DOHH2 (cell line): ENCODE measurements at regions not wholly inside any gene's neighbourhood (a gene's known extent, or its start where the extent isn't known, plus 50 kb on each side); places are given as distances from the start of the nearest gene placed in this dataset.

Experiments
- H3F3A ChIP-seq: fragments of 200-600 bp; sonication (generic), shearing (Covaris generic); 2 replicates; pipeline ENCODE4 v1.6.0; 2016; ENCODE audit warnings: antibody characterized with exemption, mild to moderate bottlenecking; ENCODE audit not compliant: control insufficient read depth, insufficient read depth
- H3K27ac ChIP-seq: fragments of 200-600 bp; sonication (generic); 2 replicates; pipeline ENCODE4 v1.5.1; 2014; ENCODE audit warnings: low read depth, mild to moderate bottlenecking, low read length, moderate library complexity
- H3K27me3 ChIP-seq: fragments of 200-600 bp; sonication (generic); 2 replicates; pipeline ENCODE4 v1.6.1; 2014; ENCODE audit warnings: mild to moderate bottlenecking, low read length, mixed read lengths; ENCODE audit not compliant: control insufficient read depth
- H3K36me3 ChIP-seq: fragments of 200-600 bp; sonication (generic); 2 replicates; pipeline ENCODE4 v1.6.1; 2014; ENCODE audit warnings: mild to moderate bottlenecking, low read length, moderate library complexity, mixed read lengths; ENCODE audit not compliant: control insufficient read depth
- H3K4me1 ChIP-seq: fragments of 200-600 bp; sonication (generic); 2 replicates; pipeline ENCODE4 v1.6.1; 2014; ENCODE audit warnings: mild to moderate bottlenecking, low read length, mixed read lengths; ENCODE audit not compliant: control insufficient read depth
- H3K4me2 ChIP-seq: fragments of 200-600 bp; sonication (generic); 2 replicates; pipeline ENCODE4 v1.6.0; 2014; ENCODE audit warnings: mild to moderate bottlenecking, low read length, moderate library complexity
- H3K4me3 ChIP-seq: fragments of 200-600 bp; sonication (generic); 2 replicates; pipeline ENCODE4 v1.5.1; 2014; ENCODE audit warnings: mild to moderate bottlenecking, low read length, mixed read lengths
- H3K79me2 ChIP-seq: fragments of 200-600 bp; sonication (generic); 2 replicates; pipeline ENCODE4 v1.6.1; 2014; ENCODE audit warnings: mild to moderate bottlenecking, low read length, mixed read lengths; ENCODE audit not compliant: control insufficient read depth
- H3K9me2 ChIP-seq: fragments of 200-600 bp; sonication (generic); replicated peaks from 2 replicates; pipeline ENCODE4 v1.6.1; 2014; ENCODE audit warnings: mild to moderate bottlenecking, low read length, mixed read lengths; ENCODE audit not compliant: control insufficient read depth
- H3K9me3 ChIP-seq: fragments of 200-600 bp; sonication (generic); 2 replicates; pipeline ENCODE4 v1.6.1; 2014; ENCODE audit warnings: antibody characterized with exemption, low read length, mixed read lengths; ENCODE audit not compliant: control insufficient read depth, insufficient read depth
- H4K20me1 ChIP-seq: fragments of 200-600 bp; sonication (generic); 2 replicates; pipeline ENCODE4 v1.6.0; 2014; ENCODE audit warnings: low read depth, mild to moderate bottlenecking, antibody characterized with exemption, low read length, moderate library complexity; ENCODE audit not compliant: control insufficient read depth, insufficient read depth
- EZH2phosphoT487 ChIP-seq: fragments of 200-600 bp; sonication (generic); IDR thresholded peaks from 2 replicates; pipeline ENCODE4 v1.6.1; 2017; ENCODE audit warnings: borderline replicate concordance, mild to moderate bottlenecking, antibody characterized with exemption, low read length, moderate library complexity, mixed read lengths
- TF ChIP-seq, protein P1 (sequence below): fragments of 200-600 bp; sonication (generic); IDR thresholded peaks from one replicate; pipeline ENCODE4 v1.5.1; 2014; ENCODE audit warnings: antibody characterized with exemption, mild to moderate bottlenecking, low read depth, low read length; ENCODE audit not compliant: poor library complexity, severe bottlenecking

DNA sequence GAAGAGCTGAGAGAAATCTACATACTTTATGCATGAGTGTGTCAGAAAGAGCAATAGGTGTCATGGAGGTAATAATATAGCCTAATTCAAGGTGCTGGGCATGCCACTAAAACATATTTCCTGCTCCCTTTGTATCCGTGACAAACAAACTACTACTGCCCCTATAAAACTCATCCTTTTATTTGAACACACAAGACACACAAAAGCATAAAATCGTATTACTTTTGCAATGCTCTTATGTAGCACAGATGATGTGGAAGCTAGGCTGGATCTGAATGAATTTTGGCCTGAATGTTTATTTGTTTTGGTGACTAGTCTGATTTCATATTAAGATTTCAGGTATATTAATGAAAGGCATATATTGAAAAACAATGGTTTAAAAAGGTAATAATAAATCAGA is 239.3 kb upstream of the NEGR1 start:
- Histone ChIP-seq H3K27me3 (no peaks in the 10 kb centered on the region), H3K4me3 (no peak overlapping the region), H3K79me2 (no peaks in the 10 kb centered on the region), H3K4me2 (no peak overlapping the region), H3K9me2 (no peaks in the 10 kb centered on the region), H3K4me1 (no peaks in the 10 kb centered on the region), H3K36me3 (no peaks in the 10 kb centered on the region), H3K9me3 (no peaks in the 10 kb centered on the region), H3F3A (no peaks in the 10 kb centered on the region), H4K20me1 (no peaks in the 10 kb centered on the region), H3K27ac (no peak overlapping the region)
- no peak for TF ChIP-seq EZH2phosphoT487

DNA sequence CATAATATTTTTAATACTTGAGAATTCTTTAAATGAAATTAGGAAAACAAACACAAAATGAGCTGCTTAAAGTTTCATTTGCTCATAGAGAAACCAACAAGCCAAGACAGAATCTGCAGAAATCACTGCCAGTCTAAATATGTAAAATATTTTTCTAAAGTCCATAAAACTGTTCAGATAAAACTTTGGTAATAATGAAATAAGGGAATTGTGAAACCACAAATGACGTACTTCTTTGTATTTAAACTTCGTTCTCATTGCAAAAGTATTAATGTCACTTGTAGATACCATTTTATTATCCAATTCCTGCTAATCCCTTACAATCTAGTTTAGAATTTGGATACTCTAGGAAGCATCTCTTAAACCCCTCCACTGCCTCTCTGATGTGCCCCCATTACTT is 234.5 kb upstream of the NEGR1 start:
- Histone ChIP-seq H3K9me3 (no peaks in the 10 kb centered on the region), H4K20me1 (no peaks in the 10 kb centered on the region), H3K79me2 (no peaks in the 10 kb centered on the region), H3F3A (no peaks in the 10 kb centered on the region), H3K27ac (no peak overlapping the region), H3K4me3 (no peak overlapping the region), H3K27me3 (no peaks in the 10 kb centered on the region), H3K9me2 (no peaks in the 10 kb centered on the region), H3K36me3 (no peaks in the 10 kb centered on the region), H3K4me1 (no peaks in the 10 kb centered on the region), H3K4me2 (no peak overlapping the region)
- TF ChIP-seq, protein P1, sequence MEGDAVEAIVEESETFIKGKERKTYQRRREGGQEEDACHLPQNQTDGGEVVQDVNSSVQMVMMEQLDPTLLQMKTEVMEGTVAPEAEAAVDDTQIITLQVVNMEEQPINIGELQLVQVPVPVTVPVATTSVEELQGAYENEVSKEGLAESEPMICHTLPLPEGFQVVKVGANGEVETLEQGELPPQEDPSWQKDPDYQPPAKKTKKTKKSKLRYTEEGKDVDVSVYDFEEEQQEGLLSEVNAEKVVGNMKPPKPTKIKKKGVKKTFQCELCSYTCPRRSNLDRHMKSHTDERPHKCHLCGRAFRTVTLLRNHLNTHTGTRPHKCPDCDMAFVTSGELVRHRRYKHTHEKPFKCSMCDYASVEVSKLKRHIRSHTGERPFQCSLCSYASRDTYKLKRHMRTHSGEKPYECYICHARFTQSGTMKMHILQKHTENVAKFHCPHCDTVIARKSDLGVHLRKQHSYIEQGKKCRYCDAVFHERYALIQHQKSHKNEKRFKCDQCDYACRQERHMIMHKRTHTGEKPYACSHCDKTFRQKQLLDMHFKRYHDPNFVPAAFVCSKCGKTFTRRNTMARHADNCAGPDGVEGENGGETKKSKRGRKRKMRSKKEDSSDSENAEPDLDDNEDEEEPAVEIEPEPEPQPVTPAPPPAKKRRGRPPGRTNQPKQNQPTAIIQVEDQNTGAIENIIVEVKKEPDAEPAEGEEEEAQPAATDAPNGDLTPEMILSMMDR = no peak
- no peak for TF ChIP-seq EZH2phosphoT487

DNA sequence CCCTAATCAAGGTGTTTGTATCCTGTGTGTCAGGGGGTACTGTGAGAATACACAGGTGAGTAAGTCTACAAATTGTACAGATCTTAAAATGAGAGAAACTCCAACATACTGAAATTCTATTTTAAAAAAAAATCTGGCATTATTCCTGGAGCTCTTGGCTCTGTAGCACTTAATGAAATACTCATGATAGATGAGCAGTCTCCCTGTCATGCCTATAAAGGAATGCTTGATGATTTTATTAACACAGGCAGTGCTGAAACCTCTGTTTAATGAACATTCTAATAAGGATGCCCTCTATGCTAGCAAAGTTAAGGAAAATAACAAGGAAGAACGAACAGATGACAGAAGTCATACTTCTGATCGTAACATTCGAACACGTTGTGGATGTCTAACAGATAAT is 233.9 kb upstream of the NEGR1 start:
- H3K9me3 ChIP-seq = no peaks in the 10 kb centered on the region
- H3K4me2 ChIP-seq = no peak overlapping the region
- no peaks in the 10 kb centered on the region for H3K27me3 ChIP-seq
- no peaks in the 10 kb centered on the region for H3F3A ChIP-seq
- no peak overlapping the region for H3K4me3 ChIP-seq
- H3K9me2 ChIP-seq = no peaks in the 10 kb centered on the region
- no peaks in the 10 kb centered on the region for H3K36me3 ChIP-seq
- H3K79me2 ChIP-seq = no peaks in the 10 kb centered on the region
- H3K27ac ChIP-seq = no peak overlapping the region
- no peaks in the 10 kb centered on the region for H3K4me1 ChIP-seq
- no peaks in the 10 kb centered on the region for H4K20me1 ChIP-seq
- TF ChIP-seq, protein P1 = no peak
- TF ChIP-seq EZH2phosphoT487 = no peak

DNA sequence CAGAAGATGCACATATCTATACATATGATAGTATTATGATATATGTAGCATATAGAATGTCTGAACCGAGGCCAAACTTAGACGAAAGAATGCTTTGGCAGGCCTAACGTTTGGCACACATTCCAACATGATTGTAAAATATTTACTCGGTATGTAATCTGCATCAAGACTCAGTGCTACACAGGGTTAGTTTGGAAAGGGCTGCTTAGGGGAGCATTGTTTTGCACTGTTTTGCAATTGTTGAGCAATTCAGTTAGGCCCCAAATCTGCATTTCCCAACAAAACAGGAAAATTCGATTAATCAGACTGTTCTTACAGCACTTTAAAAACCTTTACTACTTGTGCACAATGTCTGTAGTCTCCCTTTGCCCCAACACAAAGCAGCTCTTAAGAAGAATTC is 216.0 kb upstream of the NEGR1 start:
- Histone ChIP-seq H3K9me3 (no peaks in the 10 kb centered on the region), H3K4me2 (no peak overlapping the region), H3K27me3 (no peaks in the 10 kb centered on the region), H3K9me2 (no peaks in the 10 kb centered on the region; the same call in 1 of the 2 replicates), H3F3A (no peaks in the 10 kb centered on the region), H3K4me1 (no peaks in the 10 kb centered on the region), H3K79me2 (no peaks in the 10 kb centered on the region), H3K27ac (no peak overlapping the region), H4K20me1 (no peaks in the 10 kb centered on the region), H3K4me3 (no peak overlapping the region), H3K36me3 (no peaks in the 10 kb centered on the region)
- TF ChIP-seq, protein P1 = no peak
- no peak for TF ChIP-seq EZH2phosphoT487
